Right renal cortex interstitium (tissue), 3 donors: ENCODE measurements at regions not wholly inside any gene's neighbourhood (a gene's known extent, or its start where the extent isn't known, plus 50 kb on each side); places are given as distances from the start of the nearest gene placed in this dataset.

Source experiments
- DNase-seq, 3 donors: peaks; one replicate each; pipeline ENCODE4 v3.0.0-alpha.2; 2013; ENCODE audit warnings: low read depth in 3 of 3, low spot score in 2 of 3

GRCh38 chr6:141700819-141701218 is 431.9 kb upstream of the GJE1 start:
- DNase-seq = no peak

- DNase-seq = no peak
These were observed 443.8 kb upstream of the GJE1 start for GRCh38 chr6:141688916-141689315.

- no peak for DNase-seq
These were observed 447.3 kb upstream of the GJE1 start for GRCh38 chr6:141685416-141685815.

GRCh38 chr6:141682391-141682790 is 450.3 kb upstream of the GJE1 start:
- DNase-seq = no peak

GRCh38 chr6:141677598-141678211 is 455.0 kb upstream of the GJE1 start:
- peak in 1 of 3 donors; percentile 8 for DNase-seq

GRCh38 chr6:141675957-141676356 is 456.8 kb upstream of the GJE1 start:
- DNase-seq = no peak

- no peak for DNase-seq
These were observed 463.6 kb upstream of the GJE1 start for GRCh38 chr6:141669141-141669540.

- DNase-seq = no peak
These were observed 465.0 kb upstream of the GJE1 start for GRCh38 chr6:141667580-141668309.

- no peak for DNase-seq
These were observed 466.5 kb upstream of the GJE1 start for GRCh38 chr6:141666187-141666586.

- no peak for DNase-seq
These were observed 468.0 kb upstream of the GJE1 start for GRCh38 chr6:141664744-141665143.

- no peak for DNase-seq
These were observed 473.1 kb upstream of the GJE1 start for GRCh38 chr6:141659582-141659981.

- no peak for DNase-seq
These were observed 474.0 kb upstream of the GJE1 start for GRCh38 chr6:141658696-141659095.

GRCh38 chr6:141657812-141658211 is 474.9 kb upstream of the GJE1 start:
- DNase-seq = no peak

GRCh38 chr6:141653590-141653989 is 479.1 kb upstream of the GJE1 start:
- DNase-seq = no peak

GRCh38 chr6:141641951-141642350 is 490.8 kb upstream of the GJE1 start:
- no peak for DNase-seq

GRCh38 chr6:141641406-141641805 is 491.3 kb upstream of the GJE1 start:
- no peak for DNase-seq

GRCh38 chr6:141635621-141636020 is 497.1 kb upstream of the GJE1 start:
- no peak for DNase-seq

- DNase-seq = no peak
These were observed 498.5 kb upstream of the GJE1 start for GRCh38 chr6:141634269-141634668.

- DNase-seq = no peak
These were observed 508.4 kb upstream of the GJE1 start for GRCh38 chr6:141624301-141624700.

GRCh38 chr6:141618180-141618581 is 514.5 kb upstream of the GJE1 start:
- no peak for DNase-seq

- DNase-seq = no peak
These were observed 522.0 kb upstream of the GJE1 start for GRCh38 chr6:141610741-141611140.

GRCh38 chr6:141607956-141608355 is 524.8 kb upstream of the GJE1 start:
- no peak for DNase-seq

GRCh38 chr6:141598487-141598886 is 534.2 kb upstream of the GJE1 start:
- DNase-seq = no peak
